GM12878 (cell line): ENCODE measurements at regions not wholly inside any gene's neighbourhood (a gene's known extent, or its start where the extent isn't known, plus 50 kb on each side); places are given as distances from the start of the nearest gene placed in this dataset.
"Not testable (repeated sequence)": the region's sequence is repeated elsewhere in the genome, so short reads cannot be mapped to it uniquely, and the experiment has no call there.

ENCODE experiments used
- ATAC-seq: fragments of 200-7000 bp; cut with Tn5 transposase; 3 replicates; pipeline ENCODE4 v1.9.1; 2020; ENCODE audit warnings: mild to moderate bottlenecking, moderate library complexity
- BruUV-seq: library from RNA; stranded (reverse); fragments of 400-500 nt; replicated peaks from 2 replicates; lab custom pipeline; 2021; lab: Mats Ljungman, UMichigan
- CTCF ChIA-PET: fragments of 300-600 bp; sonication (Branson Sonifier 250); formaldehyde crosslinking; extraction: SDS; loops from one replicate; lab custom pipeline; 2021; ENCODE audit warnings: inconsistent platforms; lab: Yijun Ruan, JAX
- POLR2A ChIA-PET: fragments of 350-600 bp; formaldehyde crosslinking; extraction: SDS; loops from one replicate; lab custom pipeline; 2021; ENCODE audit warnings: inconsistent platforms; lab: Charles Lee
- RAD21 ChIA-PET: fragments of 300-600 bp; sonication (Branson Sonifier 250); formaldehyde crosslinking; loops from one replicate; lab custom pipeline; 2023; ENCODE audit warnings: antibody characterized with exemption; ENCODE audit not compliant: unreplicated experiment; lab: Charles Lee
- SMC1A ChIA-PET: fragments of 300-600 bp; sonication (Branson Sonifier 250); formaldehyde crosslinking; loops from one replicate; lab custom pipeline; 2023; ENCODE audit not compliant: unreplicated experiment, uncharacterized antibody; lab: Charles Lee
- DNase-seq: peaks from one replicate; pipeline ENCODE4 v3.0.0-alpha.2; 2011; ENCODE audit warnings: low read depth, low spot score
- FAIRE-seq: peaks from 3 replicates; lab custom pipeline; 2011; peaks lifted over from hg19 to GRCh38; lab: Jason Lieb, UNC
- H2AFZ ChIP-seq: 2 replicates; pipeline ENCODE4 v1.6.0; 2011; ENCODE audit warnings: low read depth, low read length, control low read depth; ENCODE audit not compliant: control insufficient read depth
- H3K27ac ChIP-seq: 2 replicates; pipeline ENCODE4 v1.5.1; 2011; ENCODE audit warnings: control low read depth; ENCODE audit not compliant: control insufficient read depth, insufficient read depth
- H3K27me3 ChIP-seq, 2 experiments: replicated peaks in 1 of 2; 2 replicates each; pipeline versions ENCODE4 v1.6.0 to v1.6.1; 2011; ENCODE audit warnings: low read length in 1 of 2; ENCODE audit not compliant: control insufficient read depth in 2 of 2, insufficient read depth in 2 of 2
- H3K36me3 ChIP-seq, 2 experiments: 2 replicates each; pipeline ENCODE4 v1.5.1; 2011; ENCODE audit warnings: low read length in 1 of 2; ENCODE audit not compliant: control insufficient read depth in 2 of 2, insufficient read depth in 2 of 2
- H3K4me1 ChIP-seq: 2 replicates; pipeline ENCODE4 v1.6.1; 2011; ENCODE audit warnings: mild to moderate bottlenecking, low read length, moderate library complexity, mixed read lengths; ENCODE audit not compliant: control insufficient read depth, insufficient read depth
- H3K4me2 ChIP-seq: 2 replicates; pipeline ENCODE4 v1.6.0; 2011; ENCODE audit warnings: control low read depth; ENCODE audit not compliant: control insufficient read depth, insufficient read depth
- H3K4me3 ChIP-seq: fragments of 200-600 bp; sonication (generic); 2 replicates; pipeline ENCODE4 v1.5.1; 2016
- H3K79me2 ChIP-seq: 2 replicates; pipeline ENCODE4 v1.6.0; 2011; ENCODE audit warnings: low read length; ENCODE audit not compliant: control insufficient read depth, insufficient read depth
- H3K9ac ChIP-seq: 2 replicates; pipeline ENCODE4 v1.8.0; 2011; ENCODE audit warnings: low read length, control low read depth, mixed read lengths; ENCODE audit not compliant: control insufficient read depth, insufficient read depth
- H3K9me3 ChIP-seq: replicated peaks from 3 replicates; pipeline ENCODE4 v1.5.1; 2011; ENCODE audit warnings: mild to moderate bottlenecking, low read length; ENCODE audit not compliant: control insufficient read depth, insufficient read depth
- H4K20me1 ChIP-seq: 2 replicates; pipeline ENCODE4 v1.6.0; 2011; ENCODE audit not compliant: control insufficient read depth, insufficient read depth
- IKZF2 ChIP-seq, 2 experiments: fragments of 450-650 bp; IDR thresholded peaks; 2 replicates each; pipeline ENCODE4 v1.6.1; 2017; ENCODE audit warnings: mild to moderate bottlenecking in 2 of 2, moderate library complexity in 2 of 2
- MTA2 ChIP-seq: fragments of 450-650 bp; IDR thresholded peaks from 2 replicates; pipeline ENCODE4 v1.6.1; 2016; ENCODE audit warnings: low read depth, mild to moderate bottlenecking, moderate library complexity
- NR2F1 ChIP-seq: fragments of 450-650 bp; conservative IDR thresholded peaks from 2 replicates; pipeline ENCODE4 v1.6.1; 2017; ENCODE audit warnings: mild to moderate bottlenecking
- PAX8 ChIP-seq: fragments of 450-650 bp; IDR thresholded peaks from 2 replicates; pipeline ENCODE4 v1.6.1; 2017; ENCODE audit warnings: mild to moderate bottlenecking, moderate library complexity
- STAT1 ChIP-seq: fragments of 450-650 bp; conservative IDR thresholded peaks from 2 replicates; pipeline ENCODE4 v1.6.1; 2014; ENCODE audit warnings: antibody characterized with exemption, mild to moderate bottlenecking
- WGBS: methylation state at CpG from one replicate; pipeline ENCODE4 v1.1.6; 2016; ENCODE audit warnings: low lambda C conversion rate; ENCODE audit not compliant: insufficient replicate concordance, insufficient coverage; ENCODE audit errors: missing lambda C conversion rate; 5-methylcytosine and 5-hydroxymethylcytosine counted together
- in situ Hi-C: fragments of 300-500 bp; cut with MboI; formaldehyde crosslinking; loops from 9 replicates; pipeline ENCODE4 v1.14.3; 2018; ENCODE audit warnings: mixed read lengths
- intact Hi-C: fragments of 100-400 bp; cut with micrococcal nuclease; formaldehyde crosslinking; loops from one replicate; pipeline ENCODE4 v1.14.2; 2022; ENCODE audit not compliant: unreplicated experiment
- TF ChIP-seq, protein P1 (sequence below), 3 experiments: IDR thresholded peaks in 2 of 3; conservative IDR thresholded peaks in 1 of 3; 2 replicates each; pipeline ENCODE4 v1.5.1; 2011; ENCODE audit warnings: low read depth in 3 of 3, low read length in 3 of 3, mild to moderate bottlenecking in 3 of 3, control low read depth in 2 of 3, moderate library complexity in 2 of 3, inconsistent platforms in 1 of 3, mixed read lengths in 1 of 3; ENCODE audit not compliant: control insufficient read depth in 2 of 3, insufficient read depth in 1 of 3; ENCODE audit errors: extremely low read depth in 1 of 3
- TF ChIP-seq, protein P2 (sequence below): IDR thresholded peaks from 2 replicates; pipeline ENCODE4 v1.6.1; 2012; ENCODE audit warnings: low read length, inconsistent platforms

DNA sequence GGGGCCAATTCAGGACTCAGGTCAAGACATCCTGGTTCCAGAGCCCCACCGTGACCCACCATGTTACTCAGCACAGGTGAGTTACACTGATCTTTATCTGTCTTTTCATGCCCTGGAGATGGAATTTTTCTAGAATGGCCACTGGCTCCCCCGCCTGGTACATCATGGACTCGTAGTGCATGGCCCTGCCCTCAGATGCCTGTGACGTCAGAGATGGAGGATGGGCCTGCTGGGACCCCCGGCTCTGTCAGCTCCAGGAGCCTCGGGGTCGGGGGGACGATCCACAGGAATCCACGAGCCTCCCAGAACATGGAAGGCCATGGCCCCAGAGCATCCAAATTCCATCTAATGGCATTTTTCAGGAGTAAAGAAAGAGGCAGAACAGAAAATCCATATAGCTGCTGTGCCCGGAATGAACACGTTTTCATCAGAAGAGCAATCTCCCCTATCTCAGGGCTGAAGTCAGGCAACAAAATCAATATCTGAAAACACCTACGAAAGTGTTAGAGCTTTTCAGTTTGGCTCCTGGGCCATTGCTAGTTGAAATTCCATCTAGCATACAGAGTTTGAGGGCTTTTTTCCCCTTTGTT is 146.7 kb upstream of the SFSWAP start:
- not testable (repeated sequence) for H2AFZ ChIP-seq, H3K36me3 ChIP-seq, H3K27ac ChIP-seq
- TF ChIP-seq, protein P1, sequence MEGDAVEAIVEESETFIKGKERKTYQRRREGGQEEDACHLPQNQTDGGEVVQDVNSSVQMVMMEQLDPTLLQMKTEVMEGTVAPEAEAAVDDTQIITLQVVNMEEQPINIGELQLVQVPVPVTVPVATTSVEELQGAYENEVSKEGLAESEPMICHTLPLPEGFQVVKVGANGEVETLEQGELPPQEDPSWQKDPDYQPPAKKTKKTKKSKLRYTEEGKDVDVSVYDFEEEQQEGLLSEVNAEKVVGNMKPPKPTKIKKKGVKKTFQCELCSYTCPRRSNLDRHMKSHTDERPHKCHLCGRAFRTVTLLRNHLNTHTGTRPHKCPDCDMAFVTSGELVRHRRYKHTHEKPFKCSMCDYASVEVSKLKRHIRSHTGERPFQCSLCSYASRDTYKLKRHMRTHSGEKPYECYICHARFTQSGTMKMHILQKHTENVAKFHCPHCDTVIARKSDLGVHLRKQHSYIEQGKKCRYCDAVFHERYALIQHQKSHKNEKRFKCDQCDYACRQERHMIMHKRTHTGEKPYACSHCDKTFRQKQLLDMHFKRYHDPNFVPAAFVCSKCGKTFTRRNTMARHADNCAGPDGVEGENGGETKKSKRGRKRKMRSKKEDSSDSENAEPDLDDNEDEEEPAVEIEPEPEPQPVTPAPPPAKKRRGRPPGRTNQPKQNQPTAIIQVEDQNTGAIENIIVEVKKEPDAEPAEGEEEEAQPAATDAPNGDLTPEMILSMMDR (IDR thresholded peaks at IDR 0.05 in 2 of 3, conservative IDR thresholded peaks at IDR 0.05 in 1 of 3; ENCODE audit: control insufficient read depth in 2 of 3, extremely low read depth in 1 of 3, insufficient read depth in 1 of 3, low read depth in 3 of 3, low read length in 3 of 3): peak in 1 of 3 experiments; percentile 7; a peak in 1 of 6 replicates
- TF ChIP-seq, all 136 proteins: peak for 1; not testable (repeated sequence) for 135
- in situ Hi-C loops, H3K9ac ChIP-seq, H3K27me3 ChIP-seq, CTCF ChIA-PET, H3K4me1 ChIP-seq, RAD21 ChIA-PET, POLR2A ChIA-PET, DNase-seq, intact Hi-C loops, H3K79me2 ChIP-seq, H3K4me2 ChIP-seq, BruUV-seq, SMC1A ChIA-PET, H3K9me3 ChIP-seq, H4K20me1 ChIP-seq, H3K4me3 ChIP-seq: not testable (repeated sequence)
- peak; percentile 48; the same call in 1 of the 3 replicates for ATAC-seq
- WGBS: 25% methylated on average over 11 of the region's 12 CpGs
- FAIRE-seq: peak; percentile 62

DNA sequence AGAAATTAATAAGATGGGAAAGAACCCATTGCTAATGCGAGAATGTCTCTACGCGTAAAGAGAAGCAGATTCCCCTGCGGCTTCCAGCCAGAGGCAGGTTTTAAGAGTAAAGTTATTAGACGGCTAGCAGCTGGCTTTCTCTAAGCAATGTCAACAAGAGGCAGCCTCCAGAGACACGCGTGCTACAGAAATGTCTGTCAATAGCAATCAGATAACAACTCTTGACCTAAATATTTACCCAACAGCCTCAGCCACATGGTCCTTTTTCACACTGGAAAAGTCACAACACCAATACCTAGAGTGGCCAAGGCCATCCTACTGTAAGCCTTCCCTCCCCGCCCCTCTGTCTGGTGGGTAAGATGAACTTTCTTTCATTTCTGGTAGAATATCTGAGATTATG is 146.0 kb upstream of the SFSWAP start:
- TF ChIP-seq IKZF2 (IDR thresholded peaks at IDR 0.05): no peak
- TF ChIP-seq MTA2: no peak
- no peak for TF ChIP-seq STAT1
- TF ChIP-seq, protein P2, sequence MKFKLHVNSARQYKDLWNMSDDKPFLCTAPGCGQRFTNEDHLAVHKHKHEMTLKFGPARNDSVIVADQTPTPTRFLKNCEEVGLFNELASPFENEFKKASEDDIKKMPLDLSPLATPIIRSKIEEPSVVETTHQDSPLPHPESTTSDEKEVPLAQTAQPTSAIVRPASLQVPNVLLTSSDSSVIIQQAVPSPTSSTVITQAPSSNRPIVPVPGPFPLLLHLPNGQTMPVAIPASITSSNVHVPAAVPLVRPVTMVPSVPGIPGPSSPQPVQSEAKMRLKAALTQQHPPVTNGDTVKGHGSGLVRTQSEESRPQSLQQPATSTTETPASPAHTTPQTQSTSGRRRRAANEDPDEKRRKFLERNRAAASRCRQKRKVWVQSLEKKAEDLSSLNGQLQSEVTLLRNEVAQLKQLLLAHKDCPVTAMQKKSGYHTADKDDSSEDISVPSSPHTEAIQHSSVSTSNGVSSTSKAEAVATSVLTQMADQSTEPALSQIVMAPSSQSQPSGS: no peak
- TF ChIP-seq NR2F1: no peak
- no peak for TF ChIP-seq PAX8
- TF ChIP-seq, all 136 proteins: peak for 0
- Histone ChIP-seq H3K27ac (no peak overlapping the region), H3K4me1 (no peaks in the 10 kb centered on the region), H2AFZ (no peak overlapping the region), H3K9me3 (no peaks in the 10 kb centered on the region), H3K4me2 (no peak overlapping the region), H3K79me2 (no peaks in the 10 kb centered on the region), H3K27me3 (peaks cover 0 to 3% of the 10 kb centered on the region in 2 experiments; a peak in 1 of 4 replicates), H3K36me3 (no peaks in the 10 kb centered on the region), H3K4me3 (no peak overlapping the region), H3K9ac (no peak overlapping the region), H4K20me1 (no peaks in the 10 kb centered on the region)
- intact Hi-C loops: no loop called here
- ATAC-seq: no peak
- SMC1A ChIA-PET: no interaction called here
- BruUV-seq: no TSS peak
- CTCF ChIA-PET: no interaction called here
- no peak for FAIRE-seq
- in situ Hi-C loops: no loop called here
- RAD21 ChIA-PET: no interaction called here
- no peak for DNase-seq
- POLR2A ChIA-PET: no interaction called here
- 65% methylated on average over 8 of the region's 8 CpGs for WGBS
